NCI-H2081 treated with DMSO at 0.1 percent for 48 hours (cell line): ENCODE measurements at regions not wholly inside any gene's neighbourhood (a gene's known extent, or its start where the extent isn't known, plus 50 kb on each side); places are given as distances from the start of the nearest gene placed in this dataset.

ENCODE experiments used
- DNase-seq: peaks from one replicate; lab custom pipeline; 2025; lab: John Stamatoyannopoulos, UW

DNA sequence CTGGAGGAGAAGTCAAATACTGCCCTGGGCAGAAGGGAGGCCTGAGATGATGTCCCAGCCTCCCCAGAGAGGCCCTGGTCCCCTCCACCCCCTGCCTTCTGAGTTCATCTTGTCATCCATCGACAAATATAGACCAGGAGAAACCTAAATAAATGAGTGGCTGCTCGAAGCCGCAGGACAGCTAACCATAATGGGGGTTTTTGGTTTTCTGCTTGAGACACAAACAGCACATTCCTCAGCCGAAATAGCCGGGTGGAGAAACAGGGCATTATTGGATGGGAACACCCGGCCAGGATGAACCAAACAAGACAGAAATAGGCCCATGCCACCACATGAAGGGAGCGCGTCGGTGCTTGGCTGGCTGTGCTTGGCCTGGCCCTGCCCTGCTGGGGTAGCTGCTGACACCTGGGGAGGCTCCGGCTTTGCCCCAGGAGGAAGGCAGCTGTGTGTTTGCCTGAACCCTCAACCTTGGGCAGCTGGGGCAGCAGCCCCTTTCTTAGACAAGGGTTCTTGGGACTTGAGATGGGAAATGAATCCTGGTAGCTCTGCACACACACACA, 188.1 kb downstream of the IRX5 start:
- no peak for DNase-seq

DNA sequence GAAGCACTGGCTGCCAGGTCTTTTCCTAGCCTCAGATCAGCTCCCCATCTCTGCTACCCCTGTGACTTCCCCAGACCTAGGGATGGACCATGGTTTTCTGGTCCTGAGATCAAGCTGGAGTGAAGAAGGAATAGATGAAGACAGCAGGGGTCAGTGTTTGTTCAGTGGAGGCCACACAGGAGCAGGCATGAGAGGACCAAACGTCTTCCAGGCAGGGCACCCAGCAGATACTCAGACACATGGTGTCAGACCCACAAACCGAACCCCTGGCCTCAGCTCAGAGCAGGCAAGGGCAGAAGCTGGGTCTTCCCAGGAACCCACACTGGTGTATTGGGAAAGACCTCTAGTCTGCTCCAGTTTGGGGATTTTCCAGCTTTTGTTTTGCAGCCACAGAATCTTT, 189.7 kb downstream of the IRX5 start:
- no peak for DNase-seq

DNA sequence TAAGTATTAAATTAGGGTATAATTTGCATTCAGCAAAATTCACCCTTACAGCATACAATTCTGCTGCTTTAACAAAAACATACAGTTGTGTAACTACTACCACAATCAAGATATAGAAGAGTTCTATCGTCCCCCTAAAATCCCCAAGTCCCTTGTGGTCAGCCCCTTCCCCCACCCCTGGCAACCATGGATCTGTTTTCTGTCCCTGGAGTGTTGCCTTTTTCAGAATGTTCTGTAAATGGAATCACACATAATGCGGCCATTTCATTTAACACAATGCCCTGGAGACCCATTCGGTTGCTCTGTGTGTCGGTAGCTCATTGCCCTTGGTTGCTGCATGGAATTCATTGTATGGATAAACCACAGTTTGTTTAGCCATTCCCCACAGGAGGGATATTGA, 190.2 kb downstream of the IRX5 start:
- no peak for DNase-seq

DNA sequence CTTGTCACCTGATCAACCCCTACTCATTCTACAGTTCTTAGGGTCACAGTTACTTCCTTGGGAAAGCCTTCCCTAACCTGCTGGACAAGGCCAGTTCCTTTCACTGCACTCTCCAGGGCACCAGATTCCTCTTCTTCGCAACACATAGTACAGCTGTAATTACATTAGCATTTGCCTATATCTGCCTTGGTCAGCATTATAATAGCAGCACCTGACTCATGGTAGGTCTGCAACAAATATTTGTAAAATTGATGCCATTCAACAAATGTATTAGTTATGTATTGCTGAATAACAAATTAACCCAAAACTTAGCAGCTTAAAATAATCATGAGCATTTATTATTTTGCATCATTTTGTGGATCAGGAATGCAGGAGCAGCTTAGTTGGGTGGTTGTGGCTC, 193.0 kb downstream of the IRX5 start:
- DNase-seq, result no peak

DNA sequence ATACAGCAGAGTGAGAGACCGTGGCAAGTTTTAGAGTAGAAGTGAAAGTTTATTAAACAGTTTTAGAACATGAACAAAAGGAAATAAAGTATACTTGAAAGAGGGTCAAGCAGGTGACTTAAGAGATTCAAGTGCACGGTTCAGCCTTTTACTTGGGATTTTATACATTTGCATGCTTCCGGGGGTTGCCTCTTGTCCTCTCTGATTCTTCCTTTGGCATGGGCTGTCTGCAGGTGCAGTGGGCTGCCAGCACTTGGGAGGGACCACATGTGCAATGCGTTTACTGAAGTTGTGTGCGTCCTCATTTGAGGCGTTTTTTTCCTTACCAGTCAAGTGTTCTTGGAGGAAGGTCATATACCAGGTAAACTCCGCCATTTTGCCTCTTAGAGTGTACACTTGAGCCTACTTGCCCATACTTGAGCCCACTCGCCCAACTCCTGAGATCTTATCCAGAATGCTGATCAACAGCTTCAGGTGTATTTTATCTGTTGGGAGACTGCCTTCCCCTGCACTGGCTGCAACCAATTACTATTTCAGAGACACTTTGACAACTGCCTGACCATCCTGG, 195.2 kb downstream of the IRX5 start:
- no peak for DNase-seq

DNA sequence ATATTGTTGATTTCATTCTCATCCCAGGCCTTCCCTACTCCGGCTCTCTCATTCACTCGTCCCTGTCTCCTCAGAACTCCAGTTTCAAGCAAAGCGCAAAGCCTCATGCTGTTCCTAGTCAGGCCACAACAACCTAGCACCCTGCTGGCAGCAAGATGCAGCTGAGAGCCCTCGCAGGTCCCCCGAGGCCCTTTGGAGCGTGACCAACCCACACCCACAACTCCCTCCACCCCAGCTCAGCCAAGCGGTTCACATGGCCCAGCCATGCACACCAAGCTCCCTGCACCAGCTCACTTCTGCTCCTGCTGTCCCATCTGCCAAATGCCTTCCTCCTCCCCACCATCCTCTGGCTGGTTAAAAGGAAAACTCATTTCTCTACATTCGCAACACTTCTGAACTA, 195.8 kb downstream of the IRX5 start:
- no peak for DNase-seq

DNA sequence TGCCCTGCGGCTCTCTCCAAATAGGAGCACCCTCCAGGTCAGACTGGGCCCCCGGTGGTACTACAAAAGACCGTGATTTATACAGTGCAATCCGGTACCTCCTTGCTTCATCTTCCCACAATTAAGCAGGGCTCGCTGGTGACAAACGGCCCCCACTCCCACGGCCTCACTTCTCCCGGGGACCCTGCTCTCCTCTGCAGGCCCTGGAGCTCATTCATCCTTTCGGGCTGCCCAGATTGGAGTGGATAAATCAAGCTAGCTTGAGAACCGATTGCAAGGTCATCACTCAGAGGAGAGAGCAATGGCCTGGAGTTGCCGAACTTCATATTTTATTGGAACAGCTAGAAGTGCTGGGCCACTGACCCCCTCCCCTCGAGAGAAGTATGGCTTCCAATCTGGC, 193.5 kb upstream of the IRX6 start:
- DNase-seq, result no peak

DNA sequence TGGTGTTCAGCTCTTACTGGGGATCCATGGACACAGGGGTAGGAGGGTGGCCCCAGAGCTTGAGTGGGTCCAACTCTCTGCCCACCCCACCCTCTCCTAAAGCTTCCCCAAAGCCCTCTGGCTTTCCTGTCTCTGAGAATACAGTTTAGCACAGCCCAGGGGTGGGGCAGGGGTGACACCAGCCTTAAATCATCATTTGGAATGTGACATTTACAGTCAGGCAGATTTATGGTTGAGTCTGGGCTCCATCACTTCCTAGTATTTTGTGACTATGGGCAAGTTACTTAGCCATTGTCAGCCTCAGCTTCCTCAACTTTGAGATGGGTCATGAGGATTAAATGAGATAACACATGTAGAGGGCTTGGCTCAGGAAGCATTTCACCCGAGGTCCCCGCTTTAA, 193.1 kb upstream of the IRX6 start:
- DNase-seq, result no peak

DNA sequence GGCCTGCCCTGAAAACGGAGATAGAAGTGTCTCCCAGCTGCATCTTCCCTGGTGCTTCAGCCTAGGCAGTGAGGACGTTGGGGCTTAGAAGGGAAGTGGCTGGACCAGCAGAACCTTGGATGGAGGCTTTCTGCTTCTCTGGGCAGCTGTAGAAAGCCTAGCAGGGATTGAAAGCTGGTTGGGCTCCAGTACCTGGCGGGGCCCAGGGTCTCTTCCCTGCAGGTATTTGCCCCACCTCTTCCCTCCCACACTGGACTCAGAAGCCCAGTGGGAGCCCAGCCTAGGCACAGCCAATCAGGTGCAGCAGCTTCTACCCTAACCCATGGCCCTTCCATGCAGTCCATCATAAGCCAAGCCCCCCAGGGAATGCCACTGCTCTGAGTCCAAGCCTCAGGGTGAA, 190.3 kb upstream of the IRX6 start:
- DNase-seq, result no peak

DNA sequence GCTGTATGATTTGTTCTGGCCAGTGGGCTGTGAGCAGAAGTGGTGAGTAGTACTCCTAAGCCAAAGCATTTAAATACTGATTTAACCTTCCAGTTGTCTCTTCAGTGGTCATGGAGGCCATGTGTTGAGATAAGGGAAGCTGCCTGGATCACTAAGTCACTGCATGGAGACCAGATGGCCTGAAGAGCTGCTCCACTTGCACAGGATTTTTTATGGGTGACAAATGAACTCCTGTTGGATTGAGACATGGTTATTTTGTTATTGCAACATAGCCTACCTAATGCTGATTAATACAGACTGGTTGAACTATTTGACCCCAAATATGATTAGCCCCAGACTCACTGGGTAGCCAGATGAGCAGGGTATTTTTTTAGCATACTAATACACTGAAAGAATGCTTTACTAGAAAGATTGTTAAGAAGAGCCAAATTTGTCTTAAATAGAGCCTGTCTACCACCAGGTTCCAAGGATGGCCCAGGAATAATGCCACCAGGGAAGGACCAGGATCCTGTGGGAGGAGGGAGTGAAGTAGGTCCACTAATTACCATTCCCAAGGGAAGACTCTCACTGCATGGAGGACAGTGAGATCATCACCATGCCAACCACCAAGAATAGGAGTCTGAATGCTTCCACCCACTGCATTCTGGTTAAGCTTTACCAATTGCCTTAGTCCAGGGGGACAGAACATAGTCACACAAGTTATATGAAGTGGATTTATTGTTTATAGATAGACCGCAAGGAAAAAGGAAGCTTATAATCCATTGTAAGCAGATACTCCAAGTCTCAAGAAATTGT, 187.4 kb upstream of the IRX6 start:
- DNase-seq, result no peak

DNA sequence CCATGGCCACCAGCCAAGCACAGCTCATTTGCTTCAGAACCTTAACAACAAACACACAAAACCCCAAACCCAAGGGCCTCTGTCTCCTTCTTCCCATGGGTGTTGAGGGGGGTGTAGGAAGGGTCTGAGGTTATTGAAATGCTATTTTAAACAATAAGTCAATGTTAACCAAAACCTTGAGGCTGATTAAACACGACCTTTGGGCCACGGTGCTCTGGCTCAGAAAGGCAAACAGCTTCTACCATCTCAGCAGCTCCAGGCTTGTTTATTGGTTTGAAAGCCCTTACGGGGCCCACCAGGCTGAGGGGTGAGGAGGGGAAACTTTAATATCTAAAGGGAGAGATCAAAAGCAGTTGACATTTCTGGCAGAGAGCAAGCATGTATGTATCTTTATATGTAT, 185.7 kb upstream of the IRX6 start:
- no peak for DNase-seq

DNA sequence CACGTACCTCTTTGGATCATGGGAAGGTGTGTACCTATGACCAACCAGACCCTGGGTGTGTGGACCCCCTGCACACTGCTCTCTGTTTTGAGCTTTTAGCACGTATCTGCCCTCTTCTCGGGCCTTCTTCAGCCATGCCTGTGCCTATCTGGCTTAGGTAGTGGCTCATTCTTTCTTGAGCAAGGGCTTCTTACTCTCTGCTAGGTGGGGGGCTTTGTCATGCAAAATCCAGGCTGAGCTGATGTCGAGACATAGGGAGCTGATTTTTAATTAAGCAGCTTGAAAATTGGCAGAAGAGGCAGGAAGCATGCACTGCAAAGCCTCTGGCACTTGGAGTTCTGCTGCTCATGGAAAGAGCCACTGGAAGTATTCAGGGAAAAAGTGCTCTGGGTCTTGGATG, 181.6 kb upstream of the IRX6 start:
- no peak for DNase-seq

DNA sequence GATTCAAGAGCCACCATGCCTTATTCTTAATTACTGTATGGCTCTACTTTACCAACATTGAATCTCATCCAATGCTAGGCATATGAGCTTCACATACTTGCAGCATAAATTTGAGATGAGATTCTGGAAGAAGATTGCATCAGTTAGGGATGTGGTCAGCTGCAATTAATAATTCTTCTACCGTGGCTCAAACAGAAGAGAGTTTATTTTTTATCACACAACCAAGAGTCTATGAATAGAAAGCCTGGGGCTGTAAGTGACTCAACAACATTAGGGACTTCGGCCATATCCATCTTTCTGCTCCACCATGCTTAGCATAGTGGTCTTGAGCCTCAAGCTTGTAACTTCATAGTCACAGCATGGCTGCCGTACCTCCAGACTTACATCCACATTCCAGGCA, 179.4 kb upstream of the IRX6 start:
- DNase-seq, result no peak

DNA sequence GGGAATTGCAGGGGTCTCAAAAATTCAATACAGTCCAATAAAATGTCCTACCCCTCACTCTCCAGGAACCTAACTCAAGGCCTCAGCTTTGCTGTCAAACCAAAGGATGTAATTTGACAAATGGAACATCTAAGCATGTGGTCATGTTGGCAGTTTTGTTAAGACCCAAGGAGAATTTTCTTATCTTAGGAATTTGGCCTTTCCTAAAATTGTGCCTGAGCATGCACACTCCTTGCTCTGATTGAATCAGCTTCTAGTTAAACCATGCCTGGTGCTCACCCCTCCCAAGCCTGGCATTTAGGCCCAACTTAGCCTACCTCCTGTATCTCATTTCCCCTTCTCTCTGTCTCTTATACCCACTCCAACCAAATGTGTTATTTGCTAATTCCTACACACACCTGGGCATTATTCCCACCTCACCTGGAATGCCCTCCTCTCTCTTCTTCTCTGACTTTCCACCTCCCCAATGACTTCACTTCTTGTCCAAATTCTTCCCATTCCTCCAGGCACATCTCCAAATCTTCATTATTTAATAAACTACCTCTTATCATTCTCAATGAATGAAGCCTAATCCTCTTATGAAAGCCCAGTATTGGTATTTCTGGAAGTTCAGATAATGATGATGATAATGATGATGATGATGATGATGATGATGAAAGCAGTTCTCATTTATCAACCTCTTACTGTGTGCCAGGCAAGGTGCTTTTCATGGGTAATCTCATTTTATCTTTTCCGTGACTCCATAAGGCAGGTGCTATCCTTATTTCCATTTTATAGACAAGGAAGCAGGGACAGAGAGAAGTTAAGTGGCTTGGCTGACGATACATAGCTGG, 178.0 kb upstream of the IRX6 start:
- DNase-seq, result no peak

DNA sequence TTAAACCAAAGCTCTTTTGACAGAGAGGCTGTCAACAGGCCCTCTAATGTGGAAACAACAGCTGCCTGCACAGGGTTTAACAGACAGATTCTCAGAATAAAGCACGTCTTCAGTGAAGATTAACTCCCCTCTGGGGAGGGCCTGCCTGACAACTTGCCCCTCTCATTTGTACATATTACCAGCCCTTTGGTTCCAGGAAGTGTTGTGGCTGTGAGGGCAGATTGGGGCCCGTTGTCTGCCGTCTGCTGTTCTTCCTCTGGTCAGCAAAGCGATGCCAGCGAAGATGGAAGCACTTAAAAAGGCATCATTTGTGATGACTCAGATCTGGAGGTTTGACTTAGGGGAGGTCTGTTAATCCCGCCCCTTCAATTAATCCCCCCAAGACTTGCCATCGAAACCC, 177.0 kb upstream of the IRX6 start:
- no peak for DNase-seq

DNA sequence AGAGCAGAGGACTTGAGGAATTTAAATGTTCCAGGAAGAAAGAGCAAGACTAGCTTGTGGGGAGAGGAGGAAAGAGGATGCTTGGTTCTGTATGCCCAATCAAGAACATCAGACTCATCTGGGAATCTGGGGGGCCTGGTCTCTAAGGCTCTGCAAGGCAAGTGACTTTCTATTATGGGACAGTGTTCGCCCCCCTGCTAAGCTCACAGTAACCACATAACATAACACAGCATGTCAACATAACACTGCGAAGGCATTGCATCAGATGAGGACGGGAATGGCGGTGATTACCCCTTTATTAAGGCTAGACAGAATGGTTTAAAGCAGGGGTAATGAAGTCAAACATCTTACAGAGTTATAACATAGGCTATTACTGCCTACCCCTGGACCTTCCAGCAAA, 176.6 kb upstream of the IRX6 start:
- no peak for DNase-seq

DNA sequence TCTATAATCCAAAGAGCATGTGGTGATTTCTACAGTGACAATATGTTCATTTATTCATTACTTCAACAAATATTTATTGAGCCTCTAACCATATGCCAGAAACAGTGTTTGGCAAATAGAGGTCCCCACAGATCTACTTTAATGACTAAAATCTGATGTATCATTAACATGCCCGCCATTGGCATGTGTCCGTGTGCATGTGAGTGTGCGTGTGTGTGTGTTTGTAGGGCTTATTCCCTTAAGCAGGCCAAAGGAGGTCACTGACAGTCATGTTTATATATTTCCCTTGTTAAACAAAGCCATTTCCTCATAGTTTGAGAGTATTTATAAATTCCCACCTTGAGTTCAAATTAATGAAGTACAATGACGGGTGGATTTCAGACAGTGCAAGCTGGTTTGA, 174.4 kb upstream of the IRX6 start:
- DNase-seq, result no peak

DNA sequence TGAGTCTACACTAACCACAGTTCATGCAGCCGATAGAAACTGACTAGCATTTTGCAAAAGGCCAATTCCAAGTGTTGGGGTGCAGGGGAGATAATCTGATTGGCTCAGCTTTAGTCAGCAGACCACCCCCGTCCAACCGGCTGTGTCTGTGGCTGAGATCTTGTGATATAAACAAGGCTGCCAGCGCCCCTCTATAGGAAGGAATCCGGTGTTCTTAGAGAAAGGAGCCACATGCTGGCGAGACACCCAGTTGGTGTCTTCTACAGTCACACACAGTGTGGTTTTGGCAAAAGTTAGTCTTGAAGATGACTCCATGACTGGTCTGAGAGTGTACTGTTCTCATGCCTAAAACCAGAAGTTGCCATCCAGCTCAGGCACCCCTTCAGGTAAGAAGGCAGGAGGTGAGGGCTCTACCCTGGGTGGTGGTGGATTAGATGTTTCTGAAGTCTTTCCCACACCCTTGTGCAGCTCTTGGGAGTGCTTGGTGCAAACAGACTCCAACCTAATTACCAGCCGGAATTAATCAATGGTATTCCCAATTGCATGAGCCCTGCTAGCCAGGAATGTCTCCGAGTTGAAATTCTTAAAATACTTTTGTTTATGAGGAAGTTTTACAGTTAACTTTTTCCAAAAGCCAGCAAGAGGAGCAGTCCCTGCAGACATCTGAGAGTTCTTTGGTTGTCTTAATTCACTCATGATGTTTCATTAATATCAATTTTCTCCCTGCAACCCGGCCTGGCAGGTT, 172.3 kb upstream of the IRX6 start:
- no peak for DNase-seq

DNA sequence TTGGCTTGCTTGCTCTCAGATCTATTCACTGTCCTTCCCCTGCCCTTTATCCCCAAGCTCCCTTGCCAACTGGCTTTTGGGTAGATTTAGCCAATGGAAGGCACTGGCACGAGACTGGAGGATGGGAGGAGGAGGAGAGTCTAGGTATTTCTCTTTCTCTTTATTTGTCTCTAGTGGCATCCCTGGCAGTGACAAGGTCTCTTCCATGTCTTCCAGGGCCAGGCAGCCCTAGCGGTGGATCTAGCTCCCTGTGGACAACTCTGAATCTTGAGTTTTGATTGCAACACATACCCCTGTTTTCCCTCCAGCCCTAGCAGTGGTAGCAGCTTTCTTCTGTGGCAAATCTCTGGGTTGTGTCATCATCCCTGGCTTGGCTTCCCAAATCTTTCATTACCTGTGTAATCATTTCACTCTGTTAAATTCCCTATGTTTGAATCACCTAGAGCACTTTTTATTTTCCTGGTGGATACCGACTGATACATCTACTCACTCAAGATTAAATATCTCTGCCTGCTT, 171.1 kb upstream of the IRX6 start:
- DNase-seq, result no peak

DNA sequence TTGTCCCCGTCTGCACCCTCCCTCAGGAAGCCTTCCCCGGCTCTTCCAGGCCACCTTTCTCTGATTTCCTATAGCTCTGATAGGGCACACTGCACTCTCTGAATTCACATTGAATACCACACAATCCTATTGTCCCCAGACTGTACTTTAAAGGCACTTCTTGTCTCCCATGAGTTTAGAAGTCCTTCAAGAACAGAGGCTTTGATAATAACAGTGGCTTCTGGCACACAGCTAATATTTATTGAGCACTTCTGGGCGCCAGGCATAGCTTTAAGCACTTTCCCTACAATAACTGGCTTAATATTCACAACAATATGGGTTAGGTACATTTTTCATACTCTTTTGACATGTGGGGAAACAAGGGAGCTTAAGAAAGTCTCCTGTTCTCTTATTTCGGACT, 169.7 kb upstream of the IRX6 start:
- DNase-seq, result no peak

DNA sequence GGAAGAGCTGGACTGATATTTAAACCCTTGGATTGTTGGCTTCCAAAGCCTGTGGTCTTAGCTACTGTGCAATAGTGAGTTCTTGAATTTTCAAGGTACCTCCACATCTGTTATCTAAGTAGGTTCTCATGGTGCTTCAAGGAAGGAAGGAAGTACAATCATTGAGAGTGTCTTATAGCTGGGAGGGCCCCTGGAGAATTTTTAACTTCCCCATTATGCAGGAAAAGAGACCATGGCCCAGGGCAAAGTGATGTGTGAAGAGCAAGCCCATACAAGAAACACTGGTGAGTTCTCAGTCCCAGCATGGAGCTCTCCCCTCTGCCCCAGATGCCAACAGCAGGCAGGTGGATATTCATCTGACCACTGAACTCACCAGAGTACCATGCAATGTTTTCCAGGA, 169.0 kb upstream of the IRX6 start:
- no peak for DNase-seq

DNA sequence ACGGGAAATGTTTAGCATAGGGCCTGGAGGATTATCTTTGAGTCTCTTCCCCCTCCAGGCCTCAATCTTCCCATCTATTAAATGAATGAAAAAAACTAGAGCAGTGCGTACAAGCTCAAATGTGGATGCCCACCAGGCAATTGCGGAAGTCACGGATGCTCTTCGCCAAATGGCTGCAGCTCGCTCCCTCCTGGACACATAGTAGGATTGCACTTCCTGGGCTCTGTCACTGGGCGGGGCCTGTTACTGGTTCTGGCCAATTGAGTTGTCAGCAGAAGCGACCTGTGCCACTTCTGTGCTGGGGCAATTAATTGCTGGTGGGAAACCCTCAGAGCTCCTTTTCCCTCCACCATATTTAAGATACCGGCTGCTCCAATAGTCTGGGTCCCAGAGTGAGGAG, 168.2 kb upstream of the IRX6 start:
- DNase-seq, result no peak
